HCT116 (cell line): ENCODE measurements at regions not wholly inside any gene's neighbourhood (a gene's known extent, or its start where the extent isn't known, plus 50 kb on each side); places are given as distances from the start of the nearest gene placed in this dataset.

Experiments
- ATAC-seq: fragments of 200-7000 bp; cut with Tn5 transposase; 2 replicates; pipeline ENCODE4 v1.9.1; 2020; ENCODE audit warnings: mild to moderate bottlenecking, moderate library complexity
- BruUV-seq: library from RNA; stranded (reverse); fragments of 400-500 nt; replicated peaks from 2 replicates; lab custom pipeline; 2021; lab: Mats Ljungman, UMichigan
- CTCF ChIA-PET: fragments of 300-600 bp; sonication (Branson Sonifier 250); formaldehyde crosslinking; loops from one replicate; lab custom pipeline; 2021; ENCODE audit warnings: antibody characterized with exemption; lab: Charles Lee
- POLR2A ChIA-PET: fragments of 300-600, 350-600 bp; sonication (Branson Sonifier 250); formaldehyde crosslinking; loops from one replicate; lab custom pipeline; 2021; ENCODE audit warnings: antibody characterized with exemption; lab: Charles Lee
- RAD21 ChIA-PET, 2 experiments: fragments of 300-600 bp; sonication (Branson Sonifier 250); formaldehyde crosslinking; loops; one replicate each; lab custom pipeline; 2023; ENCODE audit warnings: low total read pairs in 2 of 2; ENCODE audit not compliant: uncharacterized antibody in 2 of 2, unreplicated experiment in 2 of 2, low non-redundant PET in 1 of 2; lab: Charles Lee
- DNase-seq: peaks from one replicate; pipeline ENCODE4 v3.0.0-alpha.2; 2010; ENCODE audit warnings: low read depth, low spot score
- H2AFZ ChIP-seq: fragments of 200-600 bp; shearing (Covaris generic), sonication (generic); 2 replicates; pipeline ENCODE4 v1.6.1; 2017; ENCODE audit warnings: low read depth, mixed run types, mixed read lengths, antibody characterized with exemption, low read length; ENCODE audit not compliant: poor library complexity, severe bottlenecking
- H3K27ac ChIP-seq: 2 replicates; pipeline ENCODE4 v1.5.1; 2012; ENCODE audit warnings: low read depth, low read length
- H3K27me3 ChIP-seq: fragments of 200-600 bp; sonication (generic); 2 replicates; pipeline ENCODE4 v1.6.1; 2016; ENCODE audit warnings: mixed run types, low read length, mixed read lengths; ENCODE audit not compliant: insufficient read depth
- H3K36me3 ChIP-seq, 2 experiments: fragments of 200-500 bp in 1 of 2; fragments of 200-600 bp in 1 of 2; sonication (Bioruptor generic) in 1 of 2; sonication (generic) in 1 of 2; 2 replicates each; pipeline versions ENCODE4 v1.5.1 to v1.6.1; 2014 to 2016; ENCODE audit warnings: low read length in 2 of 2, inconsistent platforms in 1 of 2, mixed read lengths in 1 of 2, mixed run types in 1 of 2; ENCODE audit not compliant: insufficient read depth in 2 of 2, control insufficient read depth in 1 of 2
- H3K4me1 ChIP-seq, 2 experiments: fragments of 200-600 bp in 1 of 2; sonication (generic) in 1 of 2; 2 replicates each; pipeline versions ENCODE4 v1.5.1 to v1.6.1; 2012 to 2017; ENCODE audit warnings: low read length in 2 of 2, inconsistent platforms in 1 of 2, mild to moderate bottlenecking in 1 of 2, mixed read lengths in 1 of 2, mixed run types in 1 of 2, moderate library complexity in 1 of 2; ENCODE audit not compliant: insufficient read depth in 2 of 2, control insufficient read depth in 1 of 2
- H3K4me2 ChIP-seq: fragments of 200-600 bp; sonication (generic); 2 replicates; pipeline ENCODE4 v1.6.1; 2017; ENCODE audit warnings: mixed run types, low read length, mixed read lengths
- H3K4me3 ChIP-seq, 2 experiments: fragments of 200-600 bp in 1 of 2; sonication (generic) in 1 of 2; replicated peaks in 1 of 2; 2 replicates each; pipeline ENCODE4 v1.5.1; 2011 to 2016; ENCODE audit warnings: low read length in 2 of 2, control low read depth in 1 of 2, low read depth in 1 of 2, mild to moderate bottlenecking in 1 of 2, mixed read lengths in 1 of 2, mixed run types in 1 of 2
- H3K79me2 ChIP-seq: fragments of 200-600 bp; sonication (generic); 2 replicates; pipeline ENCODE4 v1.6.1; 2017; ENCODE audit warnings: mild to moderate bottlenecking, mixed run types, low read length, moderate library complexity, mixed read lengths; ENCODE audit not compliant: insufficient read depth
- H3K9ac ChIP-seq: fragments of 200-600 bp; sonication (generic); 2 replicates; pipeline ENCODE4 v1.6.1; 2016; ENCODE audit warnings: low read length, mixed read lengths
- H3K9me2 ChIP-seq: fragments of 200-600 bp; sonication (generic), shearing (Covaris generic); 2 replicates; pipeline ENCODE4 v1.6.1; 2017; ENCODE audit warnings: mixed run types, mild to moderate bottlenecking, moderate library complexity; ENCODE audit not compliant: insufficient read depth
- H3K9me3 ChIP-seq, 2 experiments: fragments of 200-500 bp in 1 of 2; fragments of 200-600 bp in 1 of 2; sonication (Bioruptor generic) in 1 of 2; sonication (generic) in 1 of 2; 2 replicates each; pipeline ENCODE4 v1.6.1; 2014 to 2017; ENCODE audit warnings: low read length in 2 of 2, mixed read lengths in 2 of 2, inconsistent platforms in 1 of 2, low read depth in 1 of 2, mild to moderate bottlenecking in 1 of 2, mixed run types in 1 of 2, moderate library complexity in 1 of 2; ENCODE audit not compliant: control insufficient read depth in 1 of 2, insufficient read depth in 1 of 2
- H4K20me1 ChIP-seq: fragments of 200-600 bp; sonication (generic), shearing (Covaris generic); 2 replicates; pipeline ENCODE4 v1.6.1; 2017; ENCODE audit warnings: mixed run types, mild to moderate bottlenecking, moderate library complexity; ENCODE audit not compliant: insufficient read depth
- CEBPB ChIP-seq: IDR thresholded peaks from 2 replicates; pipeline ENCODE4 v1.6.1; 2012; ENCODE audit warnings: low read depth
- EGR1 ChIP-seq: IDR thresholded peaks from 2 replicates; pipeline ENCODE4 v1.6.1; 2012; ENCODE audit warnings: low read depth
- ELF1 ChIP-seq: IDR thresholded peaks from 2 replicates; pipeline ENCODE4 v1.6.1; 2012; ENCODE audit warnings: low read depth, borderline replicate concordance
- EZH2 ChIP-seq: fragments of 200-600 bp; sonication (generic); IDR thresholded peaks from 2 replicates; pipeline ENCODE4 v1.6.1; 2017; ENCODE audit warnings: antibody characterized with exemption, mixed run types
- FOSL1 ChIP-seq: IDR thresholded peaks from 2 replicates; pipeline ENCODE4 v1.6.1; 2012; ENCODE audit warnings: low read depth
- JUND ChIP-seq: IDR thresholded peaks from 2 replicates; pipeline ENCODE4 v1.6.1; 2012
- POLR2A ChIP-seq: IDR thresholded peaks from 2 replicates; pipeline ENCODE4 v1.7.0; 2011; ENCODE audit warnings: borderline replicate concordance; ENCODE audit not compliant: insufficient read depth, insufficient read length; ENCODE audit errors: extremely low read depth
- POLR2AphosphoS5 ChIP-seq: IDR thresholded peaks from 2 replicates; pipeline ENCODE4 v1.6.1; 2011; ENCODE audit warnings: mild to moderate bottlenecking, low read depth, low read length, moderate library complexity
- RAD21 ChIP-seq: IDR thresholded peaks from 2 replicates; pipeline ENCODE4 v1.6.1; 2012; ENCODE audit warnings: low read depth, mild to moderate bottlenecking
- REST ChIP-seq: IDR thresholded peaks from 2 replicates; pipeline ENCODE4 v1.6.1; 2012; ENCODE audit warnings: low read depth
- SIN3A ChIP-seq: IDR thresholded peaks from 2 replicates; pipeline ENCODE4 v1.6.1; 2012; ENCODE audit warnings: low read depth
- SP1 ChIP-seq: IDR thresholded peaks from 2 replicates; pipeline ENCODE4 v1.6.1; 2012; ENCODE audit warnings: low read depth
- TCF7L2 ChIP-seq: IDR thresholded peaks from 2 replicates; pipeline ENCODE4 v1.7.0; 2011; ENCODE audit warnings: borderline replicate concordance, inconsistent platforms; ENCODE audit not compliant: insufficient read depth, insufficient read length; ENCODE audit errors: extremely low read depth
- YY1 ChIP-seq: IDR thresholded peaks from 2 replicates; pipeline ENCODE4 v1.6.1; 2011; ENCODE audit warnings: low read length, low read depth, moderate library complexity, mild to moderate bottlenecking; ENCODE audit not compliant: insufficient replicate concordance; ENCODE audit errors: extremely low read depth
- ZBTB33 ChIP-seq: IDR thresholded peaks from 2 replicates; pipeline ENCODE4 v1.6.1; 2011; ENCODE audit warnings: mild to moderate bottlenecking, low read length, moderate library complexity; ENCODE audit not compliant: insufficient replicate concordance; ENCODE audit errors: extremely low read depth
- ZFX ChIP-seq: fragments of 450-650 bp; IDR thresholded peaks from 2 replicates; pipeline ENCODE4 v1.6.1; 2017
- ZNF274 ChIP-seq: fragments of 200-500 bp; sonication (Bioruptor generic); IDR thresholded peaks from 2 replicates; pipeline ENCODE4 v1.6.1; 2014; ENCODE audit warnings: mild to moderate bottlenecking, low read depth, low read length, inconsistent platforms
- intact Hi-C: fragments of 100-400 bp; cut with micrococcal nuclease; formaldehyde crosslinking; loops from 2 replicates; pipeline ENCODE4 v1.10.0; 2022
- TF ChIP-seq, protein P1 (sequence below), 3 experiments: fragments of 200-600 bp in 1 of 3; sonication (generic) in 1 of 3; IDR thresholded peaks in 2 of 3; conservative IDR thresholded peaks in 1 of 3; 2 replicates each; pipeline ENCODE4 v1.5.1; 2012 to 2017; ENCODE audit warnings: low read depth in 2 of 3, low read length in 2 of 3, antibody characterized with exemption in 1 of 3, borderline replicate concordance in 1 of 3, control low read depth in 1 of 3, mild to moderate bottlenecking in 1 of 3, mixed read lengths in 1 of 3, mixed run types in 1 of 3, moderate library complexity in 1 of 3; ENCODE audit not compliant: insufficient read depth in 1 of 3
- TF ChIP-seq, protein P2 (sequence below): IDR thresholded peaks from 2 replicates; pipeline ENCODE4 v1.6.1; 2012

DNA sequence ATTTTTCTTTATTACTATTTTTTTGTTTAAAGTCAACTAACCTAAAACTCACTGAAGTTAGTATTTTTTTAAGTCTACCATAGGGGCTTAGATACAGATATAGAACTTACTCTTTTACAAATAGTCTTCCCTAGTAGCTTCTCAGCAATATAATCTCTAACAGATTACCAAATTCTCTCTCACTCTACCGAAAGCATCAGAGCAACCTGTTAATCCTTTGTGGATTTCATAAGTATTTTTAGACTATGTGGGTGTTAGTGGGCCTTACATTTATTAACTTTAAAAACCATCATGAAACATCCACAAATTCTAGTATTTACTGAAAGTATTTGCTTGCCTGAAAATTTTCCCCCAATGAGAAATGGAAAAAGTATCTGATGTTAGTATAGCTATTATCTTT, 84.6 kb upstream of the TFPI start:
- Histone ChIP-seq H2AFZ (no peak overlapping the region), H3K9me2 (no peaks in the 10 kb centered on the region), H3K27me3 (no peaks in the 10 kb centered on the region), H3K4me3 (no peak overlapping the region), H3K27ac (no peak overlapping the region), H3K9me3 (no peaks in the 10 kb centered on the region), H3K9ac (no peak overlapping the region), H3K4me2 (no peak overlapping the region), H3K36me3 (no peaks in the 10 kb centered on the region), H4K20me1 (no peaks in the 10 kb centered on the region), H3K4me1 (no peaks in the 10 kb centered on the region), H3K79me2 (no peaks in the 10 kb centered on the region)
- intact Hi-C loops, result no loop called here
- no TSS peak for BruUV-seq
- TF ChIP-seq, protein P1, sequence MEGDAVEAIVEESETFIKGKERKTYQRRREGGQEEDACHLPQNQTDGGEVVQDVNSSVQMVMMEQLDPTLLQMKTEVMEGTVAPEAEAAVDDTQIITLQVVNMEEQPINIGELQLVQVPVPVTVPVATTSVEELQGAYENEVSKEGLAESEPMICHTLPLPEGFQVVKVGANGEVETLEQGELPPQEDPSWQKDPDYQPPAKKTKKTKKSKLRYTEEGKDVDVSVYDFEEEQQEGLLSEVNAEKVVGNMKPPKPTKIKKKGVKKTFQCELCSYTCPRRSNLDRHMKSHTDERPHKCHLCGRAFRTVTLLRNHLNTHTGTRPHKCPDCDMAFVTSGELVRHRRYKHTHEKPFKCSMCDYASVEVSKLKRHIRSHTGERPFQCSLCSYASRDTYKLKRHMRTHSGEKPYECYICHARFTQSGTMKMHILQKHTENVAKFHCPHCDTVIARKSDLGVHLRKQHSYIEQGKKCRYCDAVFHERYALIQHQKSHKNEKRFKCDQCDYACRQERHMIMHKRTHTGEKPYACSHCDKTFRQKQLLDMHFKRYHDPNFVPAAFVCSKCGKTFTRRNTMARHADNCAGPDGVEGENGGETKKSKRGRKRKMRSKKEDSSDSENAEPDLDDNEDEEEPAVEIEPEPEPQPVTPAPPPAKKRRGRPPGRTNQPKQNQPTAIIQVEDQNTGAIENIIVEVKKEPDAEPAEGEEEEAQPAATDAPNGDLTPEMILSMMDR (IDR thresholded peaks at IDR 0.05 in 2 of 3, conservative IDR thresholded peaks at IDR 0.05 in 1 of 3; ENCODE audit: borderline replicate concordance in 1 of 3, insufficient read depth in 1 of 3, low read depth in 2 of 3, low read length in 2 of 3), result no peak
- TF ChIP-seq CEBPB (no peak), POLR2AphosphoS5 (no peak), EZH2 (no peak), ZFX (no peak), REST (no peak), ZNF274 (no peak), SIN3A (no peak), ZBTB33 (no peak), POLR2A (no peak), RAD21 (no peak), YY1 (no peak), EGR1 (no peak), SP1 (no peak), ELF1 (no peak), JUND (no peak), TCF7L2 (no peak), FOSL1 (no peak)
- TF ChIP-seq, protein P2, sequence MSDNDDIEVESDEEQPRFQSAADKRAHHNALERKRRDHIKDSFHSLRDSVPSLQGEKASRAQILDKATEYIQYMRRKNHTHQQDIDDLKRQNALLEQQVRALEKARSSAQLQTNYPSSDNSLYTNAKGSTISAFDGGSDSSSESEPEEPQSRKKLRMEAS, result no peak
- ChIA-PET RAD21 (no interaction called here), CTCF (no interaction called here), POLR2A (no interaction called here)
- no peak for ATAC-seq
- DNase-seq, result no peak
